Stomach (tissue), 8 donors: ENCODE measurements at regions not wholly inside any gene's neighbourhood (a gene's known extent, or its start where the extent isn't known, plus 50 kb on each side); places are given as distances from the start of the nearest gene placed in this dataset.

Experiments used
- DNase-seq, 2 donors: peaks; one replicate each; pipeline versions ENCODE4 v3.0.0 to v3.0.0-alpha.2; 2013 to 2019
- H3K27ac ChIP-seq, 5 donors: fragments of 200-600 bp in 4 of 5; sonication (generic) in 4 of 5; one replicate each; pipeline ENCODE4 v1.5.1; 2013 to 2019; ENCODE audit warnings: mild to moderate bottlenecking in 1 of 5, moderate library complexity in 1 of 5
- H3K27me3 ChIP-seq, 3 donors: fragments of 200-600 bp; sonication (generic); one replicate each; pipeline ENCODE4 v1.5.1; 2017 to 2019; ENCODE audit warnings: mixed run types in 1 of 3
- H3K36me3 ChIP-seq, 4 donors: fragments of 200-600 bp; sonication (generic); 1 replicate in 3 of 4; 2 replicates in 1 of 4; pipeline ENCODE4 v1.5.1; 2016 to 2019
- H3K4me1 ChIP-seq, 4 donors: fragments of 200-600 bp; sonication (generic); one replicate each; pipeline ENCODE4 v1.5.1; 2016 to 2019
- H3K4me3 ChIP-seq, 4 donors: fragments of 200-600 bp; sonication (generic) in 3 of 4; one replicate each; pipeline ENCODE4 v1.5.1; 2016 to 2019; ENCODE audit warnings: mild to moderate bottlenecking in 1 of 4
- H3K9me3 ChIP-seq, 4 donors: fragments of 200-600 bp; sonication (generic); one replicate each; pipeline ENCODE4 v1.5.1; 2016 to 2019
- EP300 ChIP-seq: sonication (generic); formaldehyde crosslinking; IDR thresholded peaks from one replicate; pipeline ENCODE4 v1.6.1; 2017; ENCODE audit warnings: antibody characterized with exemption
- POLR2A ChIP-seq, 4 donors: fragments of 450-650 bp; IDR thresholded peaks; one replicate each; pipeline ENCODE4 v1.6.1; 2016; ENCODE audit warnings: antibody characterized with exemption in 4 of 4, control low read depth in 2 of 4, mild to moderate bottlenecking in 1 of 4, moderate library complexity in 1 of 4
- POLR2AphosphoS5 ChIP-seq, 3 donors: sonication (generic); formaldehyde crosslinking; IDR thresholded peaks; one replicate each; pipeline ENCODE4 v1.6.1; 2016; ENCODE audit warnings: antibody characterized with exemption in 3 of 3
- WGBS, 5 donors: extraction: QIAGEN DNeasy Blood & Tissue Kit in 3 of 5; methylation state at CpG; one replicate each; pipeline versions ENCODE4 v1.1.5 to v1.1.7; 2013 to 2018; 5-methylcytosine and 5-hydroxymethylcytosine counted together
- intact Hi-C: fragments of 100-400 bp; cut with DNase I; formaldehyde crosslinking; loops from one replicate; pipeline ENCODE4 v1.15.1; 2023; ENCODE audit warnings: low total_unique reads
- TF ChIP-seq, protein P1 (sequence below), 7 experiments: fragments of 450-650 bp in 4 of 7; fragments of 200-600 bp in 3 of 7; sonication (generic) in 3 of 7; IDR thresholded peaks; one replicate each; pipeline ENCODE4 v1.5.1; 2016 to 2019; ENCODE audit warnings: antibody characterized with exemption in 7 of 7, control low read depth in 2 of 7, mild to moderate bottlenecking in 1 of 7
- donor health status: healthy with polysubstance abuse.
- donor health status: Bipolar disorder and iron deficiency.
- donor health status: healthy.

DNA sequence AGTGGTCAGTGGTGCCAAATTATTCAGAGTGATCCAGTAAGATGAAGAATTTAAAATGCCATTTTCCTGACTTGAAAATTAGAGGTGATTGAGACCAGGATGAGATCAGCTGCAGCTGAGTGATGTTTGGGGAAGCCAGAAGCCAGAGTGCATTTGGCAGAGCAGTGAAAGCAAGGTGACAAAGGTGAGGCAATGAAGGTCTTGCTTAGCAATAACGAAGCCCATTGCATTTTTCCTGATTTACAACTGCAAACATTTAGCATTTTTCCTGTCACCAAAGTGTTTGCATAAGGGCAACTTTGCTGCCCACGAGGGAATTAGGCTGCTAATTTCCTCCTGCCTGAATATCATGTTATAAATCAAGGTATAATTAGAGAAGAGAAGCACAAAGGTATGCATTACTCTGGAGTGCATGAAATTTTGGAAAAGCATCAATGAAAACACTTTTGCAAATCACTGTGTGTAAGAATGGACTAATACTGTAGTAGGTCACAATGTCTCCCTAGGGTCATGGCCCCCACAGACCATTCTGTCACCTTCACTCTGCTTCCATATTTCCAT is 188.2 kb upstream of the LYPLAL1 start:
- DNase-seq = no peak
- Histone ChIP-seq H3K27me3 (no peaks in the 10 kb centered on the region), H3K36me3 (no peaks in the 10 kb centered on the region), H3K4me3 (no peak overlapping the region), H3K4me1 (no peaks in the 10 kb centered on the region), H3K9me3 (no peaks in the 10 kb centered on the region), H3K27ac (no peak overlapping the region)
- TF ChIP-seq POLR2A (IDR thresholded peaks at IDR 0.05) (no peak), POLR2AphosphoS5 (IDR thresholded peaks at IDR 0.05) (no peak)
- TF ChIP-seq, protein P1, sequence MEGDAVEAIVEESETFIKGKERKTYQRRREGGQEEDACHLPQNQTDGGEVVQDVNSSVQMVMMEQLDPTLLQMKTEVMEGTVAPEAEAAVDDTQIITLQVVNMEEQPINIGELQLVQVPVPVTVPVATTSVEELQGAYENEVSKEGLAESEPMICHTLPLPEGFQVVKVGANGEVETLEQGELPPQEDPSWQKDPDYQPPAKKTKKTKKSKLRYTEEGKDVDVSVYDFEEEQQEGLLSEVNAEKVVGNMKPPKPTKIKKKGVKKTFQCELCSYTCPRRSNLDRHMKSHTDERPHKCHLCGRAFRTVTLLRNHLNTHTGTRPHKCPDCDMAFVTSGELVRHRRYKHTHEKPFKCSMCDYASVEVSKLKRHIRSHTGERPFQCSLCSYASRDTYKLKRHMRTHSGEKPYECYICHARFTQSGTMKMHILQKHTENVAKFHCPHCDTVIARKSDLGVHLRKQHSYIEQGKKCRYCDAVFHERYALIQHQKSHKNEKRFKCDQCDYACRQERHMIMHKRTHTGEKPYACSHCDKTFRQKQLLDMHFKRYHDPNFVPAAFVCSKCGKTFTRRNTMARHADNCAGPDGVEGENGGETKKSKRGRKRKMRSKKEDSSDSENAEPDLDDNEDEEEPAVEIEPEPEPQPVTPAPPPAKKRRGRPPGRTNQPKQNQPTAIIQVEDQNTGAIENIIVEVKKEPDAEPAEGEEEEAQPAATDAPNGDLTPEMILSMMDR (IDR thresholded peaks at IDR 0.05) = no peak
- intact Hi-C loops = no loop called here
- WGBS, 5 donors = 17 to 32% (median 20%) methylated on average over 2 of the region's 2 CpGs

DNA sequence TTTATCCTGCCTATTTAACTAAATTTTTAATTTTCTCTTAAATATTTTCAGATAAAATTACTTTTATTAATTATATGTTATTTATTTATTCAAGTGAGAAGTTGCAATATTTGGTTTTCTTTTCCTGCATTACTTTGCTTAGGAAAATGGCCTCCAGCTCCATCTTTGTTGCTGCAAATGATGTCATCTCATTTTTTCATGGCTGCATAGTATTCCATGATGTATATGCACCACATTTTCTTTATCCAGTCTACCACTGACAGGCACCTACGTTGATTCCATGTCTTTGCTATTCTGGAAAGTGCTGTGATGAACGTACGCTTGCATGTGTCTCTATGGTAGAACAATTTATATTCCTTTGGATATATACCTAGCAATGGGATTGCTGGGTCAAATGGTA is 186.9 kb upstream of the LYPLAL1 start:
- H3K4me3 ChIP-seq = no peak overlapping the region
- no peak for DNase-seq
- no peak overlapping the region for H3K27ac ChIP-seq
- no peaks in the 10 kb centered on the region for H3K36me3 ChIP-seq
- TF ChIP-seq POLR2A (IDR thresholded peaks at IDR 0.05) = no peak
- TF ChIP-seq, protein P1 (IDR thresholded peaks at IDR 0.05) = no peak
- no peak for TF ChIP-seq POLR2AphosphoS5 (IDR thresholded peaks at IDR 0.05)
- no peak for TF ChIP-seq EP300
- 62 to 96% (median 90%) methylated on average over 3 of the region's 3 CpGs for WGBS, 5 donors
- no peaks in the 10 kb centered on the region for H3K9me3 ChIP-seq
- intact Hi-C loops = no loop called here
- no peaks in the 10 kb centered on the region for H3K27me3 ChIP-seq
- H3K4me1 ChIP-seq = no peaks in the 10 kb centered on the region

DNA sequence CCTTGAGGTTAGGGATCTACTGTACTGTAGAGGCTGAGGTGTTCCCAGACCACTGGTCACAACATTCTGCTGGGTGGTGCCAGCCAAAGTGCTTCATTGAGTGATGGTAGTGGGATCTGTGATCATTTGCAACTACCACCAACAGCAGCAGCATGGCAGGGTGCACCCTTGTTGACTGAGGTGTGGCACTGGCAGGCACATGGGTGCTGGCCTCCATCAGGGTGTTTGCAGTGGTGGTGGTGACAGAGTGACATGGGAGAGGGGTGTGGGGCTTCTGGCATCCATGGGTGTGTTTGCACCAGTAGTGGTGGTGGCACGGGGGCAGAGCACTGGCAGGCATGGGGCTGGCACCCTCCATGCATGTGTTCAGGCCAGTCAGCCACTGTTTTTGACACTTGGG is 183.7 kb upstream of the LYPLAL1 start:
- intact Hi-C loops = no loop called here
- Histone ChIP-seq H3K27me3 (no peaks in the 10 kb centered on the region), H3K27ac (no peak overlapping the region), H3K36me3 (no peaks in the 10 kb centered on the region), H3K4me3 (no peak overlapping the region), H3K4me1 (no peaks in the 10 kb centered on the region), H3K9me3 (no peaks in the 10 kb centered on the region)
- DNase-seq = no peak
- no peak for TF ChIP-seq POLR2A (IDR thresholded peaks at IDR 0.05)
- WGBS, 5 donors = 64 to 90% (median 83%) methylated on average over 1 of the region's 1 CpG

DNA sequence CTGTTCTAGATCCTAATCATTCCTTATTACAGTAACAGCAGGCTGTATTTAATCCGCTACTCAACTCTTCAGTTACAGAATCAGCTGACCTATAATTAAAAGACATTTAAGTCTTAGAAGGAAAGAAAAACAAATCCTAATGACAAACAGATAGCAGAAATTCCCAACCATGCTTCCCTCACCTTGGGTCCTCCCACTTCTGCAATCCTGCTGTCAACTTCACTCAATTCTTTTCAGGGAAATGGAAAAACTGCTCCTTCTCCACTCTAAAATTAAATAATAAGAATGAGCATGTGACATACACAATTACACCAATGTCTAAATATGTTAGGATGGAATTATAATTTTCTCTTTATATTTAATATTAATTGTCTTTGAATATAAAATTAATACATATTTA is 182.6 kb upstream of the LYPLAL1 start:
- TF ChIP-seq POLR2AphosphoS5 (IDR thresholded peaks at IDR 0.05) (no peak), EP300 (no peak), POLR2A (IDR thresholded peaks at IDR 0.05) (no peak)
- TF ChIP-seq, protein P1 (IDR thresholded peaks at IDR 0.05) = no peak
- no peaks in the 10 kb centered on the region for H3K36me3 ChIP-seq
- 90 to 100% (median 92%) methylated on average over 1 of the region's 1 CpG for WGBS, 5 donors
- DNase-seq = no peak
- no peak overlapping the region for H3K27ac ChIP-seq
- no peaks in the 10 kb centered on the region for H3K4me1 ChIP-seq
- H3K9me3 ChIP-seq = no peaks in the 10 kb centered on the region
- intact Hi-C loops = no loop called here
- no peaks in the 10 kb centered on the region for H3K27me3 ChIP-seq
- H3K4me3 ChIP-seq = no peak overlapping the region

DNA sequence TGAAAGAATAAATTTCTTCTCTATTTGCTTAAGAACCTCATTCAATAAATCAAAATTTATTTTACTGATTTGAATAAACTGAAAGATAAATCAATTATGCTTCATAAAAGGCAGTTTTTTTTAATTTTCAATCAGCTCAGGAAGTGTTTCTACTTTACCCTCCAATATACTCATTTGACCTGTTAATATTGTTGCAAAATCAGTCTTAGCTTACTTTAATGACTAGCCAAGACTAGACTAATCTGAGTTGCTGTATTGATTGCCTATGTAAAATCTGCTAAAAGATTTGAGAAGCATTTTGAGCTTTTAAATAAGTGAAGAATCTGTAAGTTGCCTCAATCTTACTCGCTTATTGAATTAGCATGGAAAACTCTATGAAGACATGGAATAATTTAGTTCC is 179.1 kb upstream of the LYPLAL1 start:
- intact Hi-C loops = no loop called here
- TF ChIP-seq EP300 (no peak), POLR2A (IDR thresholded peaks at IDR 0.05) (no peak), POLR2AphosphoS5 (IDR thresholded peaks at IDR 0.05) (no peak)
- TF ChIP-seq, protein P1 (IDR thresholded peaks at IDR 0.05) = no peak
- no peak for DNase-seq
- 92 to 100% (median 96%) methylated on average over 1 of the region's 1 CpG for WGBS, 5 donors
- no peak overlapping the region for H3K27ac ChIP-seq
- no peaks in the 10 kb centered on the region for H3K9me3 ChIP-seq
- H3K36me3 ChIP-seq = no peaks in the 10 kb centered on the region
- no peaks in the 10 kb centered on the region for H3K27me3 ChIP-seq
- H3K4me1 ChIP-seq = no peaks in the 10 kb centered on the region
- H3K4me3 ChIP-seq = no peak overlapping the region
